Stomach (tissue), 8 donors: ENCODE measurements at regions not wholly inside any gene's neighbourhood (a gene's known extent, or its start where the extent isn't known, plus 50 kb on each side); places are given as distances from the start of the nearest gene placed in this dataset.
"Not testable (repeated sequence)": the region's sequence is repeated elsewhere in the genome, so short reads cannot be mapped to it uniquely, and the experiment has no call there.

ENCODE experiments used
- DNase-seq, 2 donors: peaks; one replicate each; pipeline versions ENCODE4 v3.0.0 to v3.0.0-alpha.2; 2013 to 2019
- H3K27ac ChIP-seq, 5 donors: fragments of 200-600 bp in 4 of 5; sonication (generic) in 4 of 5; one replicate each; pipeline ENCODE4 v1.5.1; 2013 to 2019; ENCODE audit warnings: mild to moderate bottlenecking in 1 of 5, moderate library complexity in 1 of 5
- H3K27me3 ChIP-seq, 3 donors: fragments of 200-600 bp; sonication (generic); one replicate each; pipeline ENCODE4 v1.5.1; 2017 to 2019; ENCODE audit warnings: mixed run types in 1 of 3
- H3K36me3 ChIP-seq, 4 donors: fragments of 200-600 bp; sonication (generic); 1 replicate in 3 of 4; 2 replicates in 1 of 4; pipeline ENCODE4 v1.5.1; 2016 to 2019
- H3K4me1 ChIP-seq, 4 donors: fragments of 200-600 bp; sonication (generic); one replicate each; pipeline ENCODE4 v1.5.1; 2016 to 2019
- H3K4me3 ChIP-seq, 4 donors: fragments of 200-600 bp; sonication (generic) in 3 of 4; one replicate each; pipeline ENCODE4 v1.5.1; 2016 to 2019; ENCODE audit warnings: mild to moderate bottlenecking in 1 of 4
- H3K9me3 ChIP-seq, 4 donors: fragments of 200-600 bp; sonication (generic); one replicate each; pipeline ENCODE4 v1.5.1; 2016 to 2019
- EP300 ChIP-seq: sonication (generic); formaldehyde crosslinking; IDR thresholded peaks from one replicate; pipeline ENCODE4 v1.6.1; 2017; ENCODE audit warnings: antibody characterized with exemption
- POLR2A ChIP-seq, 4 donors: fragments of 450-650 bp; IDR thresholded peaks; one replicate each; pipeline ENCODE4 v1.6.1; 2016; ENCODE audit warnings: antibody characterized with exemption in 4 of 4, control low read depth in 2 of 4, mild to moderate bottlenecking in 1 of 4, moderate library complexity in 1 of 4
- POLR2AphosphoS5 ChIP-seq, 3 donors: sonication (generic); formaldehyde crosslinking; IDR thresholded peaks; one replicate each; pipeline ENCODE4 v1.6.1; 2016; ENCODE audit warnings: antibody characterized with exemption in 3 of 3
- WGBS, 5 donors: extraction: QIAGEN DNeasy Blood & Tissue Kit in 3 of 5; methylation state at CpG; one replicate each; pipeline versions ENCODE4 v1.1.5 to v1.1.7; 2013 to 2018; 5-methylcytosine and 5-hydroxymethylcytosine counted together
- intact Hi-C: fragments of 100-400 bp; cut with DNase I; formaldehyde crosslinking; loops from one replicate; pipeline ENCODE4 v1.15.1; 2023; ENCODE audit warnings: low total_unique reads
- TF ChIP-seq, protein P1 (sequence below), 7 experiments: fragments of 450-650 bp in 4 of 7; fragments of 200-600 bp in 3 of 7; sonication (generic) in 3 of 7; IDR thresholded peaks; one replicate each; pipeline ENCODE4 v1.5.1; 2016 to 2019; ENCODE audit warnings: antibody characterized with exemption in 7 of 7, control low read depth in 2 of 7, mild to moderate bottlenecking in 1 of 7
- donor health status: healthy with polysubstance abuse.
- donor health status: Bipolar disorder and iron deficiency.
- donor health status: healthy.

DNA sequence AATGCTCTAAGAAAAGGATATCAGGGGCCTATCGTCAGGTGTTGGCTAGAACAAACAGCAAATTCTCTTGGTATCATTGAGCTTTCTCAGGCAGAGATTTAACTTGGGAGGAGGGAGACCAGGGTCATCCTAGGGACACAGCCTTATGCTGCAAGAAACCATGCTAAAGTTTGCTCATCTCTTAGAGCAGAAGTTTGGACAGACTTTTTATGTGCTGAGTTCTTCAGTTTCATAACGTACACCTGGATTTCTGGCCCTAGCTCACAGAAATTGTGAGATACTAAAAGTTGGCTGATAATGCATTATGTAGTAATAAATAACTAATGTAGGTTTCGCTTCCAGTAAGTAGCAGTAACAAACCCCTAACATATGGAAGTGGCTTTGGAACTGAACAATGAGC, 1359.8 kb upstream of the CDH9 start:
- Histone ChIP-seq H3K36me3 (no peaks in the 10 kb centered on the region), H3K4me3 (no peak overlapping the region), H3K27ac (no peak overlapping the region), H3K27me3 (no peaks in the 10 kb centered on the region), H3K4me1 (no peaks in the 10 kb centered on the region), H3K9me3 (no peaks in the 10 kb centered on the region)
- no peak for TF ChIP-seq EP300
- no peak for TF ChIP-seq POLR2AphosphoS5 (IDR thresholded peaks at IDR 0.05)
- intact Hi-C loops: no loop called here
- 51 to 65% (median 58%) methylated on average over 3 of the region's 3 CpGs for WGBS, 5 donors
- no peak for DNase-seq

DNA sequence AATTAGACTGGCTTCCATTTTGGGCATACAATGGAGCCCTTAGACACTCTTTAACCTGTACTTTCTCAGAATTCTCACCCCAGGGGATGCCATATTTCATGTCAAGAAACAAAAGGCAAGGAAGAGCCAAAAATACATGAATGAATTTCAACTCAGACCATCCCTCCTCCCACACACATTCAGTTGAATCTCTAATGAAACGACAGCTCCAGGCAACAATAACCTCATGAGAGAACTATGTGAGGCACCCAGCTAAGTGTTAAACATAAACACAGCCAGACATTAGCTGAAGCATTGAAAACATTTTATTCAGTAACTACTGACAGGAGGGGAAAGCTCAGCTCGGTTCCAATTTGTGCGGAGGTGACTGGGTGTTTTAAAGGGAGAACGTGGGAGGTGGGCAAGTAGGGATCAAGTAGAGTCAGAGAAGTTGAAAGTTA, 1359.1 kb upstream of the CDH9 start:
- Histone ChIP-seq H3K27me3 (no peaks in the 10 kb centered on the region), H3K9me3 (no peaks in the 10 kb centered on the region), H3K4me3 (no peak overlapping the region), H3K4me1 (no peaks in the 10 kb centered on the region), H3K27ac (no peak overlapping the region), H3K36me3 (no peaks in the 10 kb centered on the region)
- TF ChIP-seq POLR2AphosphoS5 (IDR thresholded peaks at IDR 0.05): no peak
- TF ChIP-seq EP300: no peak
- TF ChIP-seq, protein P1, sequence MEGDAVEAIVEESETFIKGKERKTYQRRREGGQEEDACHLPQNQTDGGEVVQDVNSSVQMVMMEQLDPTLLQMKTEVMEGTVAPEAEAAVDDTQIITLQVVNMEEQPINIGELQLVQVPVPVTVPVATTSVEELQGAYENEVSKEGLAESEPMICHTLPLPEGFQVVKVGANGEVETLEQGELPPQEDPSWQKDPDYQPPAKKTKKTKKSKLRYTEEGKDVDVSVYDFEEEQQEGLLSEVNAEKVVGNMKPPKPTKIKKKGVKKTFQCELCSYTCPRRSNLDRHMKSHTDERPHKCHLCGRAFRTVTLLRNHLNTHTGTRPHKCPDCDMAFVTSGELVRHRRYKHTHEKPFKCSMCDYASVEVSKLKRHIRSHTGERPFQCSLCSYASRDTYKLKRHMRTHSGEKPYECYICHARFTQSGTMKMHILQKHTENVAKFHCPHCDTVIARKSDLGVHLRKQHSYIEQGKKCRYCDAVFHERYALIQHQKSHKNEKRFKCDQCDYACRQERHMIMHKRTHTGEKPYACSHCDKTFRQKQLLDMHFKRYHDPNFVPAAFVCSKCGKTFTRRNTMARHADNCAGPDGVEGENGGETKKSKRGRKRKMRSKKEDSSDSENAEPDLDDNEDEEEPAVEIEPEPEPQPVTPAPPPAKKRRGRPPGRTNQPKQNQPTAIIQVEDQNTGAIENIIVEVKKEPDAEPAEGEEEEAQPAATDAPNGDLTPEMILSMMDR (IDR thresholded peaks at IDR 0.05): no peak
- TF ChIP-seq POLR2A (IDR thresholded peaks at IDR 0.05): no peak
- WGBS, 5 donors: 23 to 30% (median 25%) methylated on average over 4 of the region's 4 CpGs
- DNase-seq: peak in 1 of 2 donors; percentile 14
- intact Hi-C loops: no loop called here

DNA sequence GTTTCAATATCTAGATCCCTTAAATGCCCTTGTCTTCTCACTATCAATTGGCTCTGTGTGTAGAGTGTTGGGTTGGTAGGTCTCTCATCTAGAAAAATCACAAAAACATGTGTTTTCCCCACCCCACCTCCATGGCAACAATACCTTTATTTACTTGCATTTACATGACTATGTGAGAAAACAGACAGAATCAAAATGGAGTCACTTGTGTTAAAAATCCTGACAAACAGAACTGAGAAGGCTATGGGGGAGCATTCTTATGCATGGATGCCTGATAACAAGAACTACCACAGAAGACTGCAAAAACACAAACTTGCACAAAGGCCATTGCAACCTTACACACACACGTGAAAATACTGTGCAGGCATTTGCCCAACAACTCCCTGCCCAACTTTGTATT, 1352.9 kb upstream of the CDH9 start:
- no peaks in the 10 kb centered on the region for H3K27me3 ChIP-seq
- H3K9me3 ChIP-seq: no peaks in the 10 kb centered on the region
- intact Hi-C loops: no loop called here
- H3K4me1 ChIP-seq: no peaks in the 10 kb centered on the region
- DNase-seq: no peak
- TF ChIP-seq POLR2A (IDR thresholded peaks at IDR 0.05) (no peak), POLR2AphosphoS5 (IDR thresholded peaks at IDR 0.05) (no peak), EP300 (no peak)
- TF ChIP-seq, protein P1 (IDR thresholded peaks at IDR 0.05): no peak
- H3K27ac ChIP-seq: no peak overlapping the region
- no peaks in the 10 kb centered on the region for H3K36me3 ChIP-seq
- 53 to 77% (median 62%) methylated on average over 1 of the region's 1 CpG for WGBS, 5 donors
- no peak overlapping the region for H3K4me3 ChIP-seq

DNA sequence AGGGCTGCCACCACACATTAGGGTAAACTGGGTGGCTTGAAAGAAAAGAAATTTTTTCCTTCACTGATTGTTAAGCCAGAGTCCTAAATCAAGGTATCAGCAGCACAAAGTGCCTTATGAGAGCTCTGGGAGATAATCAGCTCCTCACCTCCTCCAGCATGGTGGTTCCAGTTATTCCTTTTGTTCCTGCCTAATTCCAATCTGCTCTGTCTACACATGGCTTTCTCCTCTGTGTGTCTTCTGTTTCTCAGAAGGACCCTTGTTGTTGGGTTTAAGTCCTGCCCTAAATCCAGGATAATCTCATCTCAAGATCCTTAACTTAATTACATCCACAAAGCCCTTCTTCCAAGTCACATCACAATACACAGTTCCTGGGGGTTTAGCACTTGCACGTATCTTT, 1352.0 kb upstream of the CDH9 start:
- Histone ChIP-seq H3K27ac (no peak overlapping the region), H3K4me1 (no peaks in the 10 kb centered on the region), H3K27me3 (no peaks in the 10 kb centered on the region), H3K36me3 (no peaks in the 10 kb centered on the region), H3K9me3 (no peaks in the 10 kb centered on the region), H3K4me3 (no peak overlapping the region)
- WGBS, 5 donors: 23 to 59% (median 41%) methylated on average over 1 of the region's 1 CpG
- DNase-seq: no peak
- no peak for TF ChIP-seq POLR2AphosphoS5 (IDR thresholded peaks at IDR 0.05)
- no peak for TF ChIP-seq EP300
- intact Hi-C loops: no loop called here

DNA sequence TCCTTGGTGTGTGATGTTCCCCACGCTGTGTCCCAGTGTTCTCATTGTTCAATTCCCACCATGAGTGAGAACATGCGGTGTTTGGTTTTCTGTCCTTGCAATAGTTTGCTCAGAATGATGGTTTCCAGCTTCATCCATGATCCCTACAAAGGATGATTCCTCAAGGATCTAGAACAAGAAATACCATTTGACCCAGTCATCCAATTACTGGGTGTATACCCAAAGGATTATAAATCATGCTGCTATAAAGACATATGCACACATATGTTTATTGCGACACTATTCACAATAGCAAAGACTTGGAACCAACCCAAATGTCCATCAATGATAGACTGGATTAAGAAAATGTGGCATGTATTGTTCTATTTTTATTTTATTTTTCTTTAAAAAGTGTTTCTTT, 1351.3 kb upstream of the CDH9 start:
- WGBS, 5 donors: 78 to 91% (median 81%) methylated on average over 3 of the region's 3 CpGs
- intact Hi-C loops: not testable (repeated sequence)

DNA sequence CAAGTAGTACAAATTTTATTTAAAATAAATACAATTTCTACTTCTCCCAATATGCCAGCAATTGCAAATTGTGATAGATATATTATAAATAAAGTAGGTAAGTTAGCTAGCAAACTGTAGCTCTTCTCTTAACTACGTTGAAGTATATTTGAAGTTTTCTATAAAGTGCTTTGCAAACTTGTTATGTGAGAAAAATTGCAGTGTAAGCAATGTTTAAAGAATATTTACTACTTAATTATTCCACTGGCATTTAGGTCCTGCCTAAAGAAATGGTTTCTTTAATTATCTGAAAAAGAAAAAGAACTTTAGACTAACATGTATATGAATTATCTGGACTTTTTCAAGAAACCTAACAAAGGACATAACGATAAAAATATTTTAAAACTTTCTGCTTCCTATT, 1350.0 kb upstream of the CDH9 start:
- no peak for DNase-seq
- Histone ChIP-seq H3K4me3 (no peak overlapping the region), H3K27me3 (no peaks in the 10 kb centered on the region), H3K4me1 (no peaks in the 10 kb centered on the region), H3K36me3 (no peaks in the 10 kb centered on the region), H3K9me3 (no peaks in the 10 kb centered on the region), H3K27ac (no peak overlapping the region)
- TF ChIP-seq POLR2AphosphoS5 (IDR thresholded peaks at IDR 0.05) (no peak), EP300 (no peak), POLR2A (IDR thresholded peaks at IDR 0.05) (no peak)
- TF ChIP-seq, protein P1 (IDR thresholded peaks at IDR 0.05): no peak
- intact Hi-C loops: no loop called here
- 62 to 73% (median 68%) methylated on average over 2 of the region's 2 CpGs for WGBS, 5 donors

More for the DNA sequence above, 1351.3 kb upstream of the CDH9 start:
- H3K36me3 ChIP-seq, H3K27ac ChIP-seq, DNase-seq, H3K27me3 ChIP-seq, H3K4me3 ChIP-seq, H3K4me1 ChIP-seq, H3K9me3 ChIP-seq: not testable (repeated sequence)
